Activated CD4-positive, CD25-positive, alpha-beta regulatory T cell treated with anti-CD3 and anti-CD28 coated beads, Interleukin-2, amount 50 U/mL, for 24 hours (primary cell): ENCODE measurements at regions not wholly inside any gene's neighbourhood (a gene's known extent, or its start where the extent isn't known, plus 50 kb on each side); places are given as distances from the start of the nearest gene placed in this dataset.
A peak's percentile ranks its signal among the peaks of the same experiment; 100 is the strongest.

Experiments
- ATAC-seq, 2 donors: fragments of 150-1000 bp; cut with Tn5 transposase; one replicate each; pipeline ENCODE4 v1.10.0; 2021; ENCODE audit warnings: mild to moderate bottlenecking in 1 of 2, moderate library complexity in 1 of 2

- ATAC-seq: no peak
Observed at GRCh38 chr17:57174591-57174990, 81.7 kb upstream of the MSI2 start.

- ATAC-seq: no peak
Observed at GRCh38 chr17:57178839-57179238, 77.5 kb upstream of the MSI2 start.

- no peak for ATAC-seq
Observed at GRCh38 chr17:57182621-57183020, 73.7 kb upstream of the MSI2 start.

GRCh38 chr17:57186226-57187019 lies 69.9 kb upstream of the MSI2 start:
- no peak for ATAC-seq

- no peak for ATAC-seq
Observed at GRCh38 chr17:57187391-57187790, 68.9 kb upstream of the MSI2 start.

- peak; percentile 71 to 83 for ATAC-seq
Observed at GRCh38 chr17:57195785-57196460, 60.4 kb upstream of the MSI2 start.

GRCh38 chr17:57197466-57198071 lies 58.8 kb upstream of the MSI2 start:
- no peak for ATAC-seq

- ATAC-seq: no peak
Observed at GRCh38 chr17:57201481-57201880, 54.8 kb upstream of the MSI2 start.

GRCh38 chr17:57203040-57203439 lies 53.3 kb upstream of the MSI2 start:
- no peak for ATAC-seq
